ENCODE measurements at regions not wholly inside any gene's neighbourhood (a gene's known extent, or its start where the extent isn't known, plus 50 kb on each side); places are given as distances from the start of the nearest gene placed in this dataset.

DNA sequence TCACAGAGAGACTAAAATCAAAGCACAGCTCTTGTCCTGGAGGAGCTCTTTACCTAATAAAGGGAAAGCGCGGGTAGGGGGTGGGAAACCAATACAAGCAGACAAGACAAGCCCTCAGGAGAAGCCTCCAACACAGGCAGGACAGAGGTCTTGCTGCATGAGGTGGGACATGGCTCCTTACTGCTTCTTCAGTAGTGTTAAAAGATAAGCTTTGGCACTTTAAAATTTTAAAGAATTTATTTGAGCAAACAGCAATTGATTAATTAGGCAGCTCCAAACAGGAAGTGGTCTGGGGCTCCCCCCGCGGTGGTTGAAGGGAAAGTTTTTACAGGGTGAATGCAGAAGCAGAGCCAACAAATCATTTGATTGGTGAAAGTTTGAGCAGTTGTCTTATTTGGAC, 50.3 kb upstream of the MACC1 start:
- no peak overlapping the region for H3K27ac Mint-ChIP-seq (ENCODE audit: unreplicated experiment)

DNA sequence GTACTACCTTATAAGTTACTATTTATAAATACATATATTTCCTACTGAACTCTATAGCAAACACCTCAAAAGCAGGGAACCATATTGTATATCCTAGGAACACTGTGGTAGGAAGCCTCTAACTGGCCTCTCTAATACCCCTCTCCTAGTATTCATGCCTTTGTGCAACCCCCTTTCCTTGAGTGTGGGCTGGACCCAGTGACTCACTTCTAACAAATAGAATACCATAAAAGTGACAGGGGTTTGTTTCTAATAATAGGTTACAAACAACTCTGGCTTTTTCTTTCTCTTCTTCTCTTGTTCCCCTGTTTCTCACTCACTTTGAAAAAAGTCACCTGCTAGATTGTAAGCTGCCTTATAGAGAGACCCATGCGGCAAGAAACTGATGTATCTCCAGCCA, 51.6 kb upstream of the MACC1 start:
- CTCF ChIA-PET, result interaction anchor here (0.8 to 1.5 kb wide), 2 partner anchors 17 to 96 kb away, joined by 3 read pairs; no protein-coding TSS in a partner anchor

More for the DNA sequence above, 50.3 kb upstream of the MACC1 start:
- Mint-ChIP-seq H3K9me3 (ENCODE audit: low read depth, unreplicated experiment) (no peaks in the 10 kb centered on the region), H3K36me3 (ENCODE audit: insufficient read depth, unreplicated experiment) (no peaks in the 10 kb centered on the region), H3K27me3 (ENCODE audit: unreplicated experiment) (no peaks in the 10 kb centered on the region), H3K4me3 (ENCODE audit: low read depth, unreplicated experiment) (no peak overlapping the region), H3K4me1 (ENCODE audit: low read depth, unreplicated experiment) (peaks cover 23% of the 10 kb centered on the region)
- no TSS peak for BruUV-seq (replicated peaks)
- CTCF ChIA-PET, result interaction anchor here (1.4 kb wide), 1 partner anchor 32 kb away, joined by 4 read pairs; no protein-coding TSS in a partner anchor
- DNase-seq, result peak; percentile 38
- TF ChIP-seq, protein P1, sequence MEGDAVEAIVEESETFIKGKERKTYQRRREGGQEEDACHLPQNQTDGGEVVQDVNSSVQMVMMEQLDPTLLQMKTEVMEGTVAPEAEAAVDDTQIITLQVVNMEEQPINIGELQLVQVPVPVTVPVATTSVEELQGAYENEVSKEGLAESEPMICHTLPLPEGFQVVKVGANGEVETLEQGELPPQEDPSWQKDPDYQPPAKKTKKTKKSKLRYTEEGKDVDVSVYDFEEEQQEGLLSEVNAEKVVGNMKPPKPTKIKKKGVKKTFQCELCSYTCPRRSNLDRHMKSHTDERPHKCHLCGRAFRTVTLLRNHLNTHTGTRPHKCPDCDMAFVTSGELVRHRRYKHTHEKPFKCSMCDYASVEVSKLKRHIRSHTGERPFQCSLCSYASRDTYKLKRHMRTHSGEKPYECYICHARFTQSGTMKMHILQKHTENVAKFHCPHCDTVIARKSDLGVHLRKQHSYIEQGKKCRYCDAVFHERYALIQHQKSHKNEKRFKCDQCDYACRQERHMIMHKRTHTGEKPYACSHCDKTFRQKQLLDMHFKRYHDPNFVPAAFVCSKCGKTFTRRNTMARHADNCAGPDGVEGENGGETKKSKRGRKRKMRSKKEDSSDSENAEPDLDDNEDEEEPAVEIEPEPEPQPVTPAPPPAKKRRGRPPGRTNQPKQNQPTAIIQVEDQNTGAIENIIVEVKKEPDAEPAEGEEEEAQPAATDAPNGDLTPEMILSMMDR (IDR thresholded peaks at IDR 0.05; ENCODE audit: unreplicated experiment), result no peak
- intact Hi-C loops (cut with micrococcal nuclease; ENCODE audit: unreplicated experiment), result no loop called here

DNA sequence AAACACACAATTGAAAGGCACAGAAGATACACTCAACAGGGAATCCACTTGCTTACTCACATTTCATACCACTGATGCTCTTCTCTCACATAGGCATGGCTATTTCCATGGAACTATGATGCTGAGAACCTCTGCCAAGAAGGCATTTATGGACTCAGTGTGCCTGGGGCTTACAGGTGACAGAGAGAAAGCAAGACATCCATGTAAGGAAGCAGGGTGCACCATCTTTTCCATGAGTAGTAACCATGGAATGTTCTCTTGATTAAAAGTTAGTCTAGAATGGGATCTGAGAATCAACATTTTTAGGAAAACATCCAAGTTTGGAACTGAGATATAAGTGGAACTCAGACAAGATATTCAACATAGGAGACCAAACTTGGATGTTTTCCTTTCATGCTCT, 52.5 kb upstream of the MACC1 start:
- Mint-ChIP-seq H3K9me3 (ENCODE audit: low read depth, unreplicated experiment) (peaks cover 2% of the 10 kb centered on the region), H3K4me3 (ENCODE audit: low read depth, unreplicated experiment) (no peak overlapping the region), H3K27me3 (ENCODE audit: unreplicated experiment) (no peaks in the 10 kb centered on the region), H3K36me3 (ENCODE audit: insufficient read depth, unreplicated experiment) (no peaks in the 10 kb centered on the region), H3K4me1 (ENCODE audit: low read depth, unreplicated experiment) (peaks cover 23% of the 10 kb centered on the region), H3K27ac (ENCODE audit: unreplicated experiment) (no peak overlapping the region)
- no TSS peak for BruUV-seq (replicated peaks)
- intact Hi-C loops (cut with micrococcal nuclease; ENCODE audit: unreplicated experiment), result no loop called here
- no peak for DNase-seq
- CTCF ChIA-PET, result no interaction called here
- TF ChIP-seq, protein P1 (IDR thresholded peaks at IDR 0.05; ENCODE audit: unreplicated experiment), result no peak

More for the DNA sequence above, 51.6 kb upstream of the MACC1 start:
- Mint-ChIP-seq H3K36me3 (ENCODE audit: insufficient read depth, unreplicated experiment) (no peaks in the 10 kb centered on the region), H3K27ac (ENCODE audit: unreplicated experiment) (peak overlapping the region; percentile 5), H3K4me1 (ENCODE audit: low read depth, unreplicated experiment) (peaks cover 23% of the 10 kb centered on the region), H3K4me3 (ENCODE audit: low read depth, unreplicated experiment) (no peak overlapping the region), H3K27me3 (ENCODE audit: unreplicated experiment) (no peaks in the 10 kb centered on the region), H3K9me3 (ENCODE audit: low read depth, unreplicated experiment) (peaks cover 1% of the 10 kb centered on the region)
- TF ChIP-seq, protein P1 (IDR thresholded peaks at IDR 0.05; ENCODE audit: unreplicated experiment), result no peak
- no peak for DNase-seq
- BruUV-seq (replicated peaks), result no TSS peak
- intact Hi-C loops (cut with micrococcal nuclease; ENCODE audit: unreplicated experiment), result no loop called here

GRCh38 chr7:20270371-20270770, 53.2 kb upstream of the MACC1 start:
- Mint-ChIP-seq H3K27ac (ENCODE audit: unreplicated experiment) (no peak overlapping the region), H3K27me3 (ENCODE audit: unreplicated experiment) (no peaks in the 10 kb centered on the region), H3K4me1 (ENCODE audit: low read depth, unreplicated experiment) (peaks cover 23% of the 10 kb centered on the region), H3K9me3 (ENCODE audit: low read depth, unreplicated experiment) (peaks cover 2% of the 10 kb centered on the region), H3K36me3 (ENCODE audit: insufficient read depth, unreplicated experiment) (no peaks in the 10 kb centered on the region), H3K4me3 (ENCODE audit: low read depth, unreplicated experiment) (no peak overlapping the region)
- BruUV-seq (replicated peaks), result no TSS peak
- CTCF ChIA-PET, result no interaction called here
- TF ChIP-seq, protein P1 (IDR thresholded peaks at IDR 0.05; ENCODE audit: unreplicated experiment), result no peak
- DNase-seq, result no peak
- intact Hi-C loops (cut with micrococcal nuclease; ENCODE audit: unreplicated experiment), result no loop called here
